ENCODE measurements at regions not wholly inside any gene's neighbourhood (a gene's known extent, or its start where the extent isn't known, plus 50 kb on each side); places are given as distances from the start of the nearest gene placed in this dataset.

DNA sequence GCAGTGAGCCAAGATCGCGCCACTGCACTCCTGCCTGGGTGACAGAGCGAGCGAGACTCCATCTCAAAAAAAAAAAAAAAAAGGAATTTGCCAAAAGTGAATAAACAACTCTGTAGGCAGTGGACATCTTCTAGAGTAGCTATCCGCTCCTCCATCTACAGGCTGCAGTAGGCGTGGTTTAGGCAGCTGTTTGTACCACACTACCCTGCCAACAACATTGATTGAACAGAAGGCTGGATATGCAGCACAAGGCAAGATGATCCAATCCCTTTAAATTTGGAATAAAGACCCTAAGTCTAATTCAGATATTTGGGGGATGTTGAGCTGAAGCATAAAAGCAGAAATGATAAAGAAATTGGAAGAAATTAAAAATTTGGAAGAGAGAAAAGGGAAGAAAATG, 141.6 kb downstream of the TES start (continued):
- TF ChIP-seq, protein P1, sequence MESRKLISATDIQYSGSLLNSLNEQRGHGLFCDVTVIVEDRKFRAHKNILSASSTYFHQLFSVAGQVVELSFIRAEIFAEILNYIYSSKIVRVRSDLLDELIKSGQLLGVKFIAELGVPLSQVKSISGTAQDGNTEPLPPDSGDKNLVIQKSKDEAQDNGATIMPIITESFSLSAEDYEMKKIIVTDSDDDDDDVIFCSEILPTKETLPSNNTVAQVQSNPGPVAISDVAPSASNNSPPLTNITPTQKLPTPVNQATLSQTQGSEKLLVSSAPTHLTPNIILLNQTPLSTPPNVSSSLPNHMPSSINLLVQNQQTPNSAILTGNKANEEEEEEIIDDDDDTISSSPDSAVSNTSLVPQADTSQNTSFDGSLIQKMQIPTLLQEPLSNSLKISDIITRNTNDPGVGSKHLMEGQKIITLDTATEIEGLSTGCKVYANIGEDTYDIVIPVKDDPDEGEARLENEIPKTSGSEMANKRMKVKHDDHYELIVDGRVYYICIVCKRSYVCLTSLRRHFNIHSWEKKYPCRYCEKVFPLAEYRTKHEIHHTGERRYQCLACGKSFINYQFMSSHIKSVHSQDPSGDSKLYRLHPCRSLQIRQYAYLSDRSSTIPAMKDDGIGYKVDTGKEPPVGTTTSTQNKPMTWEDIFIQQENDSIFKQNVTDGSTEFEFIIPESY (IDR thresholded peaks at IDR 0.05) = no peak

DNA sequence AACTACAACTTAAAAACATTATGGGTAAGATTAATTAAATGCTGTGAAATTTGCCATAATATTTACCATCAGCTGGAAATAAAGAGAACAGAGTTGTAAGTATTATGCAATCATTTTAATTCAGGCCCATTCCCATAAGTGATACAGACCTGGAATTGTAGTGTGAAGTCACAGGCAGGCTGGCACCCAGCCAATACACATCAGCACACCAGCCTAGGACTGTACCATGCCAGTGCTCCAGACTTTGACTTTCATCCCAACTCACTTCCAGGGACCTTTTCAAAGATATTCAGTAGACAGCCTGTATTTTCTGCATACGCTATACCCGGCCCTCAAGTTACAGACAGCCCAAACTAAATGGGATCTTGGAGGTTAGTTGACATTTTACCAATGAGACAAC, 143.3 kb downstream of the TES start:
- Histone ChIP-seq H2AFZ (ENCODE audit: control insufficient read depth, low read depth, low read length) (no peak overlapping the region), H3K27ac (ENCODE audit: control insufficient read depth, insufficient read depth) (no peak overlapping the region), H3K27me3 (replicated peaks in 1 of 2; ENCODE audit: control insufficient read depth in 2 of 2, insufficient read depth in 2 of 2, low read length in 1 of 2) (no peaks in the 10 kb centered on the region), H4K20me1 (ENCODE audit: control insufficient read depth, insufficient read depth) (no peaks in the 10 kb centered on the region), H3K36me3 (ENCODE audit: control insufficient read depth in 2 of 2, insufficient read depth in 2 of 2, low read length in 1 of 2) (no peaks in the 10 kb centered on the region), H3K9ac (ENCODE audit: control insufficient read depth, insufficient read depth, low read length) (no peak overlapping the region), H3K4me3 (no peak overlapping the region), H3K4me2 (ENCODE audit: control insufficient read depth, insufficient read depth) (no peak overlapping the region), H3K4me1 (ENCODE audit: control insufficient read depth, insufficient read depth, low read length) (no peaks in the 10 kb centered on the region), H3K79me2 (ENCODE audit: control insufficient read depth, insufficient read depth, low read length) (no peaks in the 10 kb centered on the region), H3K9me3 (replicated peaks; ENCODE audit: control insufficient read depth, insufficient read depth, low read length) (no peaks in the 10 kb centered on the region)
- no peak for DNase-seq (ENCODE audit: low read depth, low spot score)
- TF ChIP-seq, protein P2, sequence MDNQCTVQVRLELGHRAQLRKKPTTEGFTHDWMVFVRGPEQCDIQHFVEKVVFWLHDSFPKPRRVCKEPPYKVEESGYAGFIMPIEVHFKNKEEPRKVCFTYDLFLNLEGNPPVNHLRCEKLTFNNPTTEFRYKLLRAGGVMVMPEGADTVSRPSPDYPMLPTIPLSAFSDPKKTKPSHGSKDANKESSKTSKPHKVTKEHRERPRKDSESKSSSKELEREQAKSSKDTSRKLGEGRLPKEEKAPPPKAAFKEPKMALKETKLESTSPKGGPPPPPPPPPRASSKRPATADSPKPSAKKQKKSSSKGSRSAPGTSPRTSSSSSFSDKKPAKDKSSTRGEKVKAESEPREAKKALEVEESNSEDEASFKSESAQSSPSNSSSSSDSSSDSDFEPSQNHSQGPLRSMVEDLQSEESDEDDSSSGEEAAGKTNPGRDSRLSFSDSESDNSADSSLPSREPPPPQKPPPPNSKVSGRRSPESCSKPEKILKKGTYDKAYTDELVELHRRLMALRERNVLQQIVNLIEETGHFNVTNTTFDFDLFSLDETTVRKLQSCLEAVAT (IDR thresholded peaks at IDR 0.05) = no peak
- TF ChIP-seq, protein P3, sequence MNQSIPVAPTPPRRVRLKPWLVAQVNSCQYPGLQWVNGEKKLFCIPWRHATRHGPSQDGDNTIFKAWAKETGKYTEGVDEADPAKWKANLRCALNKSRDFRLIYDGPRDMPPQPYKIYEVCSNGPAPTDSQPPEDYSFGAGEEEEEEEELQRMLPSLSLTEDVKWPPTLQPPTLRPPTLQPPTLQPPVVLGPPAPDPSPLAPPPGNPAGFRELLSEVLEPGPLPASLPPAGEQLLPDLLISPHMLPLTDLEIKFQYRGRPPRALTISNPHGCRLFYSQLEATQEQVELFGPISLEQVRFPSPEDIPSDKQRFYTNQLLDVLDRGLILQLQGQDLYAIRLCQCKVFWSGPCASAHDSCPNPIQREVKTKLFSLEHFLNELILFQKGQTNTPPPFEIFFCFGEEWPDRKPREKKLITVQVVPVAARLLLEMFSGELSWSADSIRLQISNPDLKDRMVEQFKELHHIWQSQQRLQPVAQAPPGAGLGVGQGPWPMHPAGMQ (IDR thresholded peaks at IDR 0.05; ENCODE audit: borderline replicate concordance) = no peak
- TF ChIP-seq, protein P4, sequence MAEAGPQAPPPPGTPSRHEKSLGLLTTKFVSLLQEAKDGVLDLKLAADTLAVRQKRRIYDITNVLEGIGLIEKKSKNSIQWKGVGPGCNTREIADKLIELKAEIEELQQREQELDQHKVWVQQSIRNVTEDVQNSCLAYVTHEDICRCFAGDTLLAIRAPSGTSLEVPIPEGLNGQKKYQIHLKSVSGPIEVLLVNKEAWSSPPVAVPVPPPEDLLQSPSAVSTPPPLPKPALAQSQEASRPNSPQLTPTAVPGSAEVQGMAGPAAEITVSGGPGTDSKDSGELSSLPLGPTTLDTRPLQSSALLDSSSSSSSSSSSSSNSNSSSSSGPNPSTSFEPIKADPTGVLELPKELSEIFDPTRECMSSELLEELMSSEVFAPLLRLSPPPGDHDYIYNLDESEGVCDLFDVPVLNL (IDR thresholded peaks at IDR 0.05; ENCODE audit: low read depth, low read length) = no peak
- TF ChIP-seq SUPT20H (IDR thresholded peaks at IDR 0.05; ENCODE audit: borderline replicate concordance, control insufficient read depth, low read depth, low read length) (no peak), MTA2 (IDR thresholded peaks at IDR 0.05; ENCODE audit: low read depth) (no peak), HDAC2 (IDR thresholded peaks at IDR 0.05) (no peak)
- TF ChIP-seq, protein P5, sequence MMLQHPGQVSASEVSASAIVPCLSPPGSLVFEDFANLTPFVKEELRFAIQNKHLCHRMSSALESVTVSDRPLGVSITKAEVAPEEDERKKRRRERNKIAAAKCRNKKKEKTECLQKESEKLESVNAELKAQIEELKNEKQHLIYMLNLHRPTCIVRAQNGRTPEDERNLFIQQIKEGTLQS (IDR thresholded peaks at IDR 0.05; ENCODE audit: borderline replicate concordance, extremely low read depth, low read depth, low read length) = no peak
- ChIA-PET CTCF (no interaction called here), SMC1A (ENCODE audit: uncharacterized antibody, unreplicated experiment) (no interaction called here), RAD21 (ENCODE audit: unreplicated experiment) (no interaction called here), POLR2A (no interaction called here)
- BruUV-seq (replicated peaks) = no TSS peak
- intact Hi-C loops (cut with micrococcal nuclease; ENCODE audit: unreplicated experiment) (no loop called here), in situ Hi-C loops (cut with MboI) (no loop called here)
- 90% methylated on average over 2 of the region's 2 CpGs for WGBS (ENCODE audit: insufficient coverage, insufficient replicate concordance, low lambda C conversion rate, missing lambda C conversion rate)
- FAIRE-seq = no peak
- ATAC-seq = no peak
